MM.1S (cell line): ENCODE measurements at regions not wholly inside any gene's neighbourhood (a gene's known extent, or its start where the extent isn't known, plus 50 kb on each side); places are given as distances from the start of the nearest gene placed in this dataset.
"Not testable (repeated sequence)": the region's sequence is repeated elsewhere in the genome, so short reads cannot be mapped to it uniquely, and the experiment has no call there.

Experiments used
- DNase-seq: peaks from one replicate; pipeline ENCODE4 v3.0.0-alpha.2; 2015
- H2AFZ ChIP-seq: fragments of 300-600 bp; sonication (generic); 2 replicates; pipeline ENCODE4 v1.6.0; 2016; ENCODE audit warnings: antibody characterized with exemption, low read length
- H3F3A ChIP-seq: fragments of 300-600 bp; sonication (generic); 2 replicates; pipeline ENCODE4 v1.6.1; 2016; ENCODE audit warnings: mild to moderate bottlenecking, antibody characterized with exemption, low read length, moderate library complexity, mixed read lengths; ENCODE audit not compliant: insufficient read depth
- H3K27ac ChIP-seq: fragments of 300-600 bp; sonication (generic); 2 replicates; pipeline ENCODE4 v1.5.1; 2016; ENCODE audit warnings: mild to moderate bottlenecking, low read length
- H3K27me3 ChIP-seq: fragments of 300-600 bp; sonication (generic); replicated peaks from 2 replicates; pipeline ENCODE4 v1.6.0; 2016; ENCODE audit warnings: low read length; ENCODE audit not compliant: insufficient read depth
- H3K36me3 ChIP-seq: fragments of 300-600 bp; sonication (generic); replicated peaks from 2 replicates; pipeline ENCODE4 v1.6.1; 2016; ENCODE audit warnings: mild to moderate bottlenecking, low read length, mixed read lengths; ENCODE audit not compliant: insufficient read depth
- H3K4me1 ChIP-seq: fragments of 300-600 bp; sonication (generic); 2 replicates; pipeline ENCODE4 v1.6.1; 2016; ENCODE audit warnings: low read length, mixed read lengths
- H3K4me2 ChIP-seq: fragments of 300-600 bp; sonication (generic); 2 replicates; pipeline ENCODE4 v1.6.0; 2016; ENCODE audit warnings: low read depth, low read length
- H3K4me3 ChIP-seq: fragments of 300-600 bp; sonication (generic); 2 replicates; pipeline ENCODE4 v1.5.1; 2016; ENCODE audit warnings: low read length, mixed read lengths
- H3K79me2 ChIP-seq: fragments of 300-600 bp; sonication (generic); 2 replicates; pipeline ENCODE4 v1.6.1; 2016; ENCODE audit warnings: mixed run types, low read length, mixed read lengths
- H3K9ac ChIP-seq: fragments of 300-600 bp; sonication (generic); 2 replicates; pipeline ENCODE4 v1.6.1; 2016; ENCODE audit warnings: low read length, mixed read lengths
- H3K9me2 ChIP-seq: fragments of 300-600 bp; sonication (generic); replicated peaks from 2 replicates; pipeline ENCODE4 v1.6.1; 2016; ENCODE audit warnings: mild to moderate bottlenecking, low read length, mixed read lengths; ENCODE audit not compliant: insufficient read depth
- H3K9me3 ChIP-seq: fragments of 300-600 bp; sonication (generic); replicated peaks from 2 replicates; pipeline ENCODE4 v1.6.1; 2016; ENCODE audit warnings: mild to moderate bottlenecking, low read length, mixed read lengths; ENCODE audit not compliant: insufficient read depth
- H4K20me1 ChIP-seq: fragments of 300-600 bp; sonication (generic); 2 replicates; pipeline ENCODE4 v1.6.1; 2016; ENCODE audit warnings: mild to moderate bottlenecking, low read length, moderate library complexity, mixed read lengths; ENCODE audit not compliant: insufficient read depth
- CTCF ChIP-seq: fragments of 300-600 bp; sonication (generic); IDR thresholded peaks from 2 replicates; pipeline ENCODE4 v1.5.1; 2016; ENCODE audit warnings: antibody characterized with exemption, low read length, mixed read lengths
- EZH2 ChIP-seq: fragments of 300-600 bp; sonication (generic); optimal IDR thresholded peaks from 2 replicates; pipeline ENCODE3; 2017; ENCODE audit warnings: low read depth, mild to moderate bottlenecking, antibody characterized with exemption, low read length, mixed read lengths
- EZH2phosphoT487 ChIP-seq: fragments of 300-600 bp; sonication (generic); IDR thresholded peaks from 2 replicates; pipeline ENCODE4 v1.6.1; 2018; ENCODE audit warnings: antibody characterized with exemption, low read length

- Histone ChIP-seq H3K4me2 (no peak overlapping the region), H2AFZ (no peak overlapping the region), H3K27ac (no peak overlapping the region), H3K4me3 (no peak overlapping the region), H3K9ac (no peak overlapping the region), H3K36me3 (no peaks in the 10 kb centered on the region), H3K27me3 (no peaks in the 10 kb centered on the region), H3K79me2 (no peaks in the 10 kb centered on the region), H3K4me1 (no peaks in the 10 kb centered on the region), H4K20me1 (no peaks in the 10 kb centered on the region), H3K9me3 (no peaks in the 10 kb centered on the region), H3F3A (no peaks in the 10 kb centered on the region), H3K9me2 (no peaks in the 10 kb centered on the region)
- no peak for TF ChIP-seq EZH2phosphoT487
- TF ChIP-seq EZH2: no peak
- no peak for TF ChIP-seq CTCF
- DNase-seq: no peak
Observed at GRCh38 chr20:12581644-12582289, 427.0 kb upstream of the SPTLC3 start.

GRCh38 chr20:12582710-12583109 is 426.1 kb upstream of the SPTLC3 start:
- not testable (repeated sequence) for H3F3A ChIP-seq, H4K20me1 ChIP-seq, H3K4me1 ChIP-seq, H3K9me3 ChIP-seq, H3K27ac ChIP-seq, H3K9ac ChIP-seq, H3K4me2 ChIP-seq, H3K27me3 ChIP-seq, H3K36me3 ChIP-seq, H3K4me3 ChIP-seq, H3K79me2 ChIP-seq, H3K9me2 ChIP-seq, H2AFZ ChIP-seq, DNase-seq

DNA sequence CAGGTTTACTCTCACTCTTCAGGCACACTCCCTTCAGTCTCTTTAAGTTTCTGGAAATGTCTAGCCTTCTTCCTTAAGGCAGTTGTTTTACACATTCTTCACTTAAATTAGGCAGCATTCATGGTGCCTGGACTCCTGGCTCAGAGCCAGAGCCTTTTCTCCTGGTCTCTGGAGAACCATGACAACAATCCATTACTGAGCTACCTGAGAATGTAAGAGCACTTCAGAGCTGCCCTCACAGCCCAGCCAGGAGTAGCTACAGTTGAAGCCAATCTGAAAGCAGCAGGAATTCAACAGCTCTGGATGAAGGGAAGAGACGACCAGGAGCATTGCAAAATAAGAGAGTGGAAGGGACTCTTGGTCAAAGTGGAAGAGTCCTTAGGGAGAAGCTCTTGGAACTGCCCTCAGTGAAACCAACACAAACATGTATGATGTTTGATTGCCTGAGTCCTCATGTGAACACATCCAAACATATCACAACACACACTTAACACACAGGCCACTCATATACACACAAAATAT is 416.8 kb upstream of the SPTLC3 start:
- Histone ChIP-seq H3K27ac (no peak overlapping the region), H4K20me1 (no peaks in the 10 kb centered on the region), H3K4me2 (no peak overlapping the region), H3F3A (no peaks in the 10 kb centered on the region), H3K36me3 (no peaks in the 10 kb centered on the region), H3K79me2 (no peaks in the 10 kb centered on the region), H3K9me2 (no peaks in the 10 kb centered on the region), H3K4me3 (no peak overlapping the region), H3K9me3 (no peaks in the 10 kb centered on the region), H3K27me3 (no peaks in the 10 kb centered on the region), H2AFZ (no peak overlapping the region), H3K4me1 (peaks cover 15% of the 10 kb centered on the region), H3K9ac (no peak overlapping the region)
- DNase-seq: no peak
- TF ChIP-seq EZH2: no peak
- no peak for TF ChIP-seq EZH2phosphoT487
- no peak for TF ChIP-seq CTCF

- no peak overlapping the region for H3K4me3 ChIP-seq
- no peak overlapping the region for H3K27ac ChIP-seq
- H3K79me2 ChIP-seq: no peaks in the 10 kb centered on the region
- no peak for DNase-seq
- no peaks in the 10 kb centered on the region for H3K9me3 ChIP-seq
- no peak overlapping the region for H3K4me2 ChIP-seq
- no peak overlapping the region for H2AFZ ChIP-seq
- no peaks in the 10 kb centered on the region for H4K20me1 ChIP-seq
- peaks cover 3% of the 10 kb centered on the region for H3F3A ChIP-seq
- no peaks in the 10 kb centered on the region for H3K27me3 ChIP-seq
- H3K9me2 ChIP-seq: no peaks in the 10 kb centered on the region
- H3K9ac ChIP-seq: no peak overlapping the region
- TF ChIP-seq EZH2 (no peak), CTCF (no peak), EZH2phosphoT487 (no peak)
- H3K36me3 ChIP-seq: no peaks in the 10 kb centered on the region
- H3K4me1 ChIP-seq: peaks cover 22% of the 10 kb centered on the region
Observed at GRCh38 chr20:12592756-12593155, 416.0 kb upstream of the SPTLC3 start.
